H9 (cell line): ENCODE measurements at regions not wholly inside any gene's neighbourhood (a gene's known extent, or its start where the extent isn't known, plus 50 kb on each side); places are given as distances from the start of the nearest gene placed in this dataset.

ENCODE experiments used
- DNase-seq: peaks from one replicate; pipeline ENCODE4 v3.0.0-alpha.2; 2017
- H2AFZ ChIP-seq: one replicate; pipeline ENCODE4 v1.6.1; 2013; ENCODE audit warnings: mild to moderate bottlenecking, low read length, control low read depth, moderate library complexity
- H2AK5ac ChIP-seq: 2 replicates; pipeline ENCODE4 v1.6.1; 2013; ENCODE audit warnings: low read length, control low read depth, mixed read lengths; ENCODE audit not compliant: insufficient read length
- H2BK120ac ChIP-seq: one replicate; pipeline ENCODE4 v1.6.1; 2013; ENCODE audit warnings: low read depth, mild to moderate bottlenecking, low read length, control low read depth, inconsistent platforms; ENCODE audit not compliant: poor library complexity, severe bottlenecking
- H2BK12ac ChIP-seq: 2 replicates; pipeline ENCODE4 v1.6.1; 2013; ENCODE audit warnings: low read length, control low read depth, mixed read lengths, low read depth; ENCODE audit not compliant: insufficient read length
- H2BK15ac ChIP-seq: 2 replicates; pipeline ENCODE4 v1.6.1; 2013; ENCODE audit warnings: low read depth, low read length, control low read depth
- H2BK20ac ChIP-seq: one replicate; pipeline ENCODE4 v1.6.1; 2013; ENCODE audit warnings: low read depth, mild to moderate bottlenecking, low read length, control low read depth, inconsistent platforms; ENCODE audit not compliant: poor library complexity, severe bottlenecking
- H2BK5ac ChIP-seq: 2 replicates; pipeline ENCODE4 v1.6.1; 2013; ENCODE audit warnings: low read length, control low read depth, mixed read lengths; ENCODE audit not compliant: insufficient read length
- H3K14ac ChIP-seq: 2 replicates; pipeline ENCODE4 v1.6.1; 2013; ENCODE audit warnings: low read length, control low read depth; ENCODE audit not compliant: insufficient read depth
- H3K18ac ChIP-seq: 2 replicates; pipeline ENCODE4 v1.6.1; 2013; ENCODE audit warnings: low read depth, mild to moderate bottlenecking, mixed read lengths, low read length, control low read depth; ENCODE audit not compliant: insufficient read length
- H3K23ac ChIP-seq: 2 replicates; pipeline ENCODE4 v1.6.1; 2013; ENCODE audit warnings: low read length, control low read depth, mixed read lengths, low read depth; ENCODE audit not compliant: insufficient read length
- H3K23me2 ChIP-seq: 2 replicates; pipeline ENCODE4 v1.6.1; 2013; ENCODE audit warnings: low read depth, mild to moderate bottlenecking, mixed read lengths, low read length, control low read depth; ENCODE audit not compliant: insufficient read length, poor library complexity, severe bottlenecking
- H3K27ac ChIP-seq: 2 replicates; pipeline ENCODE4 v1.5.1; 2013; ENCODE audit warnings: low read length, control low read depth, mixed read lengths, low read depth; ENCODE audit not compliant: insufficient read length
- H3K27me3 ChIP-seq: 2 replicates; pipeline ENCODE4 v1.6.1; 2013; ENCODE audit warnings: low read length, control low read depth, inconsistent platforms; ENCODE audit not compliant: insufficient read depth
- H3K4ac ChIP-seq: 2 replicates; pipeline ENCODE4 v1.6.1; 2013; ENCODE audit warnings: low read depth, mild to moderate bottlenecking, control low read depth, inconsistent platforms, low read length, moderate library complexity
- H3K4me1 ChIP-seq: 2 replicates; pipeline ENCODE4 v1.6.1; 2013; ENCODE audit warnings: low read length, control low read depth, inconsistent platforms; ENCODE audit not compliant: insufficient read depth
- H3K4me2 ChIP-seq: 2 replicates; pipeline ENCODE4 v1.6.1; 2013; ENCODE audit warnings: low read length, control low read depth, mixed read lengths; ENCODE audit not compliant: insufficient read length, insufficient read depth
- H3K56ac ChIP-seq: 2 replicates; pipeline ENCODE4 v1.6.1; 2013; ENCODE audit warnings: low read depth, mild to moderate bottlenecking, mixed read lengths, low read length, control low read depth; ENCODE audit not compliant: insufficient read length
- H3K79me1 ChIP-seq: 2 replicates; pipeline ENCODE4 v1.6.1; 2013; ENCODE audit warnings: low read depth, mild to moderate bottlenecking, moderate library complexity, low read length, control low read depth, inconsistent platforms; ENCODE audit not compliant: insufficient read depth, poor library complexity, severe bottlenecking
- H3K79me2 ChIP-seq: 2 replicates; pipeline ENCODE4 v1.6.1; 2013; ENCODE audit warnings: low read length, control low read depth, inconsistent platforms; ENCODE audit not compliant: insufficient read depth
- H3K9ac ChIP-seq: 2 replicates; pipeline ENCODE4 v1.6.1; 2013; ENCODE audit warnings: low read length, control low read depth, mixed read lengths; ENCODE audit not compliant: insufficient read length; ENCODE audit errors: extremely low read depth
- H3K9me3 ChIP-seq: one replicate; pipeline ENCODE4 v1.6.1; 2013; ENCODE audit warnings: low read depth, low read length, inconsistent platforms; ENCODE audit not compliant: control insufficient read depth
- H3T11ph ChIP-seq: one replicate; pipeline ENCODE4 v1.6.1; 2013; ENCODE audit warnings: mild to moderate bottlenecking, low read length, control low read depth, inconsistent platforms
- H4K20me1 ChIP-seq: one replicate; pipeline ENCODE4 v1.6.1; 2013; ENCODE audit not compliant: control insufficient read depth, insufficient read length, insufficient read depth
- H4K5ac ChIP-seq: 2 replicates; pipeline ENCODE4 v1.6.1; 2013; ENCODE audit warnings: low read depth, mild to moderate bottlenecking, mixed read lengths, low read length, control low read depth; ENCODE audit not compliant: insufficient read length
- H4K8ac ChIP-seq: replicated peaks from 2 replicates; pipeline ENCODE4 v1.6.1; 2013; ENCODE audit warnings: low read length, control low read depth, mixed read lengths, low read depth; ENCODE audit not compliant: insufficient read length
- H4K91ac ChIP-seq: 2 replicates; pipeline ENCODE4 v1.6.1; 2013; ENCODE audit warnings: low read depth, mild to moderate bottlenecking, moderate library complexity, mixed read lengths, low read length, control low read depth; ENCODE audit not compliant: insufficient read length
- H3K27ac Mint-ChIP-seq, 3 experiments: 2 replicates in 2 of 3; 3 replicates in 1 of 3; pipeline ENCODE4 v1.8.0; 2020 to 2021; ENCODE audit warnings: mixed read lengths in 3 of 3, mild to moderate bottlenecking in 1 of 3, moderate library complexity in 1 of 3
- H3K27me3 Mint-ChIP-seq: 2 replicates; pipeline ENCODE4 v1.8.0; 2021; ENCODE audit warnings: low read depth, mild to moderate bottlenecking, moderate library complexity, mixed read lengths
- H3K36me3 Mint-ChIP-seq, 3 experiments: 2 replicates in 2 of 3; 3 replicates in 1 of 3; pipeline ENCODE4 v1.8.0; 2020 to 2021; ENCODE audit warnings: low read depth in 3 of 3, mixed read lengths in 3 of 3; ENCODE audit not compliant: insufficient read depth in 1 of 3
- H3K4me1 Mint-ChIP-seq, 2 experiments: 2 replicates each; pipeline ENCODE4 v1.8.0; 2020; ENCODE audit warnings: mixed read lengths in 2 of 2
- H3K4me3 Mint-ChIP-seq, 2 experiments: 2 replicates in 1 of 2; 3 replicates in 1 of 2; pipeline ENCODE4 v1.8.0; 2020 to 2021; ENCODE audit warnings: mild to moderate bottlenecking in 2 of 2, mixed read lengths in 2 of 2, moderate library complexity in 1 of 2
- H3K9me3 Mint-ChIP-seq, 2 experiments: 2 replicates in 1 of 2; 3 replicates in 1 of 2; pipeline ENCODE4 v1.8.0; 2020; ENCODE audit warnings: mild to moderate bottlenecking in 2 of 2, mixed read lengths in 2 of 2, moderate library complexity in 1 of 2
- WGBS: extraction: QIAGEN DNeasy Blood & Tissue Kit; methylation state at CpG from one replicate; pipeline ENCODE4 v1.1.7; 2013; ENCODE audit warnings: missing lambda C conversion rate, low lambda C conversion rate, mixed read lengths; ENCODE audit not compliant: insufficient read length; ENCODE audit errors: extremely low coverage; 5-methylcytosine and 5-hydroxymethylcytosine counted together
- TF ChIP-seq, protein P1 (sequence below): fragments of 200-600 bp; sonication (generic); conservative IDR thresholded peaks from 3 replicates; pipeline ENCODE4 v1.8.0; 2021; ENCODE audit warnings: antibody characterized with exemption, mild to moderate bottlenecking

DNA sequence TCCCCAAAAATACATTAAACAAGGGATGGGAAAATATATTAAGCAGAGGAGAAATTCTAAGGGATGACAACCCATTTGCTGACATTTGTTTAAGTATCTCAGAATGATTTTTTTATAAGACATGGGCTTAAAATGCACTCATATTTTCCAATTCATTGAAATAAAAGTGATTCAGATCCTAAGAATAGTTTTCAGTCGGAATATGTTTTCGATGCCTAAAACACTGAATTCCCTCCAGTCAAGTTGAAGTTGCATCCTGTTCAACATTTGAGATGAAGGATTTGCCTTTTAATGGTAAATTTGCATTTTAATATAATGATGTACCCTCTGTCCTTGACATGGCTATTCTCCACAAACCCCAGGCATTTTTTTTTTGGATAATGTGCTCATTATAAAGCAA lies 79.3 kb downstream of the PTCHD4 start:
- no peaks in the 10 kb centered on the region for H3K27me3 ChIP-seq
- WGBS = no CpG with 5 or more reads among the region's 2 CpGs
- H3K18ac ChIP-seq = no peak overlapping the region
- no peak overlapping the region for H2AFZ ChIP-seq
- Mint-ChIP-seq H3K27me3 (no peaks in the 10 kb centered on the region), H3K27ac (no peak overlapping the region), H3K4me3 (no peak overlapping the region), H3K9me3 (no peaks in the 10 kb centered on the region), H3K4me1 (no peaks in the 10 kb centered on the region), H3K36me3 (no peaks in the 10 kb centered on the region)
- no peak overlapping the region for H2BK15ac ChIP-seq
- H3K23ac ChIP-seq = no peak overlapping the region
- no peak overlapping the region for H3K14ac ChIP-seq
- no peak overlapping the region for H2BK5ac ChIP-seq
- H3K4ac ChIP-seq = no peak overlapping the region
- no peak overlapping the region for H4K8ac ChIP-seq
- TF ChIP-seq, protein P1, sequence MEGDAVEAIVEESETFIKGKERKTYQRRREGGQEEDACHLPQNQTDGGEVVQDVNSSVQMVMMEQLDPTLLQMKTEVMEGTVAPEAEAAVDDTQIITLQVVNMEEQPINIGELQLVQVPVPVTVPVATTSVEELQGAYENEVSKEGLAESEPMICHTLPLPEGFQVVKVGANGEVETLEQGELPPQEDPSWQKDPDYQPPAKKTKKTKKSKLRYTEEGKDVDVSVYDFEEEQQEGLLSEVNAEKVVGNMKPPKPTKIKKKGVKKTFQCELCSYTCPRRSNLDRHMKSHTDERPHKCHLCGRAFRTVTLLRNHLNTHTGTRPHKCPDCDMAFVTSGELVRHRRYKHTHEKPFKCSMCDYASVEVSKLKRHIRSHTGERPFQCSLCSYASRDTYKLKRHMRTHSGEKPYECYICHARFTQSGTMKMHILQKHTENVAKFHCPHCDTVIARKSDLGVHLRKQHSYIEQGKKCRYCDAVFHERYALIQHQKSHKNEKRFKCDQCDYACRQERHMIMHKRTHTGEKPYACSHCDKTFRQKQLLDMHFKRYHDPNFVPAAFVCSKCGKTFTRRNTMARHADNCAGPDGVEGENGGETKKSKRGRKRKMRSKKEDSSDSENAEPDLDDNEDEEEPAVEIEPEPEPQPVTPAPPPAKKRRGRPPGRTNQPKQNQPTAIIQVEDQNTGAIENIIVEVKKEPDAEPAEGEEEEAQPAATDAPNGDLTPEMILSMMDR = no peak
- no peak overlapping the region for H3K9ac ChIP-seq
- H3K4me2 ChIP-seq = no peak overlapping the region
- no peak overlapping the region for H4K91ac ChIP-seq
- no peak overlapping the region for H2AK5ac ChIP-seq
- no peak overlapping the region for H2BK120ac ChIP-seq
- no peaks in the 10 kb centered on the region for H3K9me3 ChIP-seq
- H4K5ac ChIP-seq = no peak overlapping the region
- no peak overlapping the region for H2BK12ac ChIP-seq
- H3T11ph ChIP-seq = no peak overlapping the region
- H3K23me2 ChIP-seq = no peaks in the 10 kb centered on the region
- H4K20me1 ChIP-seq = no peaks in the 10 kb centered on the region
- H3K56ac ChIP-seq = no peak overlapping the region
- no peaks in the 10 kb centered on the region for H3K79me2 ChIP-seq
- H3K79me1 ChIP-seq = no peaks in the 10 kb centered on the region
- no peaks in the 10 kb centered on the region for H3K4me1 ChIP-seq
- no peak for DNase-seq
- no peak overlapping the region for H2BK20ac ChIP-seq
- no peak overlapping the region for H3K27ac ChIP-seq
